ENCODE measurements at regions not wholly inside any gene's neighbourhood (a gene's known extent, or its start where the extent isn't known, plus 50 kb on each side); places are given as distances from the start of the nearest gene placed in this dataset.

- no peak for ATAC-seq
- TF ChIP-seq CTCF (IDR thresholded peaks at IDR 0.05) = no peak
- Histone ChIP-seq H3K9me3 (no peaks in the 10 kb centered on the region), H3K4me3 (no peak overlapping the region), H3K4me1 (ENCODE audit: low read depth) (no peaks in the 10 kb centered on the region), H3K36me3 (ENCODE audit: low read depth) (no peaks in the 10 kb centered on the region)
- no peak for DNase-seq
- intact Hi-C loops (cut with DNase I, micrococcal nuclease) = no loop called here
Measured at GRCh38 chr5:145393426-145393825, 441.7 kb downstream of the PRELID2 start.

GRCh38 chr5:145389047-145389446 lies 446.1 kb downstream of the PRELID2 start:
- TF ChIP-seq CTCF (IDR thresholded peaks at IDR 0.05) = no peak
- Histone ChIP-seq H3K9me3 (no peaks in the 10 kb centered on the region), H3K4me3 (no peak overlapping the region), H3K4me1 (ENCODE audit: low read depth) (no peaks in the 10 kb centered on the region), H3K36me3 (ENCODE audit: low read depth) (no peaks in the 10 kb centered on the region)
- DNase-seq = no peak
- ATAC-seq = no peak
- intact Hi-C loops (cut with DNase I, micrococcal nuclease) = no loop called here

GRCh38 chr5:145385276-145385675 lies 449.9 kb downstream of the PRELID2 start:
- DNase-seq (no peak), ATAC-seq (no peak)
- no peaks in the 10 kb centered on the region for H3K4me1 ChIP-seq (ENCODE audit: low read depth)
- no peak overlapping the region for H3K4me3 ChIP-seq
- H3K9me3 ChIP-seq = no peaks in the 10 kb centered on the region
- H3K36me3 ChIP-seq (ENCODE audit: low read depth) = no peaks in the 10 kb centered on the region
- intact Hi-C loops (cut with DNase I, micrococcal nuclease) = no loop called here
- no peak for TF ChIP-seq CTCF (IDR thresholded peaks at IDR 0.05)

- DNase-seq (no peak), ATAC-seq (no peak)
- H3K9me3 ChIP-seq = peaks cover 46% of the 10 kb centered on the region
- no peaks in the 10 kb centered on the region for H3K4me1 ChIP-seq (ENCODE audit: low read depth)
- intact Hi-C loops (cut with DNase I, micrococcal nuclease) = no loop called here
- no peaks in the 10 kb centered on the region for H3K36me3 ChIP-seq (ENCODE audit: low read depth)
- TF ChIP-seq CTCF (IDR thresholded peaks at IDR 0.05) = no peak
- H3K4me3 ChIP-seq = no peak overlapping the region
Measured at GRCh38 chr5:145378226-145378625, 456.9 kb downstream of the PRELID2 start.

- intact Hi-C loops (cut with DNase I, micrococcal nuclease) = no loop called here
- Histone ChIP-seq H3K9me3 (peaks cover 50% of the 10 kb centered on the region), H3K36me3 (ENCODE audit: low read depth) (no peaks in the 10 kb centered on the region), H3K4me3 (no peak overlapping the region), H3K4me1 (ENCODE audit: low read depth) (no peaks in the 10 kb centered on the region)
- ATAC-seq (no peak), DNase-seq (no peak)
- no peak for TF ChIP-seq CTCF (IDR thresholded peaks at IDR 0.05)
Measured at GRCh38 chr5:145375521-145375920, 459.6 kb downstream of the PRELID2 start.

GRCh38 chr5:145365464-145365863 lies 469.7 kb downstream of the PRELID2 start:
- H3K36me3 ChIP-seq (ENCODE audit: low read depth) = no peaks in the 10 kb centered on the region
- no peak overlapping the region for H3K4me3 ChIP-seq
- H3K4me1 ChIP-seq (ENCODE audit: low read depth) = no peaks in the 10 kb centered on the region
- intact Hi-C loops (cut with DNase I, micrococcal nuclease) = no loop called here
- DNase-seq = no peak
- H3K9me3 ChIP-seq = no peaks in the 10 kb centered on the region
- no peak for TF ChIP-seq CTCF (IDR thresholded peaks at IDR 0.05)
- ATAC-seq = no peak
